Hepatic stellate cell (primary cell): ENCODE measurements at regions not wholly inside any gene's neighbourhood (a gene's known extent, or its start where the extent isn't known, plus 50 kb on each side); places are given as distances from the start of the nearest gene placed in this dataset.
A peak's percentile ranks its signal among the peaks of the same experiment; 100 is the strongest.

ENCODE experiments used
- DNase-seq: peaks from one replicate; pipeline ENCODE4 v3.0.0; 2011; ENCODE audit warnings: low spot score

DNA sequence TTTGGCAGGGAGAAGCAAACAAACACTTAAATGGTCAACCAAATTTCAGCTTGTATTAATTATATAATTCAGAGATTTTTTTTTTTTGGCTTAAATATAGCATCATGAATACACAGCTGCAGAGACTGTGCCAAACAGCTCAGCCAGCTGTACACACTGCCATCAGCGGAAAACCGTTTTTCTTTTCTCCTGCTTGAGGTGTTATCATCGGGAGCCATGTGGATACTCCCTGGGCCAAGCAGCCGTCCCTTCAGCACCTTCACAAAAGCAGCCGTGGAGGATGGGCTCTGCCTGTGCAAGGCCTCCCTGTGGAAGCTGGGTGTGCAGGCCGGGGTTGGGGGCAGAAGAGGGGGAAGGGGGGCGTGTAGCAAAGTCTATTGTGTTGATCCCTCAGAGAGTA, 85.0 kb downstream of the NUF2 start:
- no peak for DNase-seq

- DNase-seq = no peak
Measured at GRCh38 chr1:163408262-163408661, 86.5 kb downstream of the NUF2 start.

DNA sequence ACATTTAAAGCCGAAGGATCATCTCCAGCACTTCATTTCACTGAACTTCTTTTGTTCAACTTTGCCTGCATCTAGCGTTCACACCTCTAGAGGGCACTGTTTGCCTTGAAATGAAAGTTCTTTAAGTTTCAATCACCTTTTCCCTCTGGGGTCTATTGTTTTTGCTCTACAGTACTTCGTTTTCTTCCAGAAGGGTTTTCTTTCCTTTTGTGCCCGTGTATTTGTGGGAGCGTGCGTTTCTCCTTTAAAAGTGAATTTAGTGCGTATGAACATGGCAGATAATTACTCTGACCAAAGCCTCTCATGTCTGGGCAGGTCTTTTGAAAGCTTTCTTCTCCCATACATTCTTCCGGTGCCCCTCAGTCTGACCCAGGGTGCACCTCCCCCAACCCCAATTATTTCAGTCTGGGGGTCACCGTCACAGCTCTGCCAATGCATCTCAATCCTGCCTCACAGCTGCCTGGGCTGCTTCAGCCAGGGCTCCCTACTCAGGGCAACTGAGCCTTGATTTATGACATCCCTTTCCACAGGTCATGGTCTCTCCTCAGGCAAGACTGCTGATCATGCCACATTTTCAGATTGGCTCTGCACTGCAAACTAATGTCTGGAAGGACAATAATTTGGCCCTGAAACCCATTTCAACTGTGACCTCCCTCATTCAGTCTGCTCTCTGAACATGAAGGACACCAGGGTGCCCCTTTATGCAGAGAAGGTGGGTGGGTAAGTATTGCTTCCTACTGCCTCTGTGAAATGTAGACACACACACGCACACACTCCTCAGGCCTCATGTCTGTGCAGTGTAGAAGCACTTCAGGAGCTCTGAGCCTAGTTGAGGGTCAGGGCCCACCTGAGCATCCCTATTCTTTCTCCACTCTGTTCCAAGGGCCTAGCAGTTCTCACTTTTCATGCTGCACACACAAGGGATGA, 88.6 kb downstream of the NUF2 start:
- DNase-seq = peak; percentile 21

- no peak for DNase-seq
Measured at GRCh38 chr1:163412221-163412620, 90.5 kb downstream of the NUF2 start.

DNA sequence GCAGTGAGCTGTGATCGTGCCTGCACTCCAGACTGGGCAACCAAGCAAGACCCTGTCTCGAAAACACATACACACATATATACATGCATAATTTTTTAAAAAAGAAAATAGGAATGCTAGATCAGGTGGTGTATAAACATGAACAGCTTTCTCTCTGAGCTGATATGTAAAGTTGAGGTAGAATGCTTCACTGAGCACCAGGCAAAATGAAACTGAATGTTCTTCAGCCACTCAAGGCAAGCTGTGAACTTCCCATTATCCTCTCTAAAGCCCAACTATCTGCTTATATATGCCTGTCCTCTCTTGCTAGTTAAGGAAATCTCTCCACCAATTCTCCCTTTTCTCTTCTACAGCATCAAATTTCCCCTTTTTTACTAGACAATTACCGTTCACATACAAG, 93.0 kb downstream of the NUF2 start:
- no peak for DNase-seq

- DNase-seq = no peak
Measured at GRCh38 chr1:163421701-163422100, 99.9 kb downstream of the NUF2 start.

- no peak for DNase-seq
Measured at GRCh38 chr1:163422738-163423404, 101.1 kb downstream of the NUF2 start.

- DNase-seq = no peak
Measured at GRCh38 chr1:163426505-163427251, 104.9 kb downstream of the NUF2 start.

GRCh38 chr1:163427279-163427678, 105.5 kb downstream of the NUF2 start:
- no peak for DNase-seq

GRCh38 chr1:163436140-163436812, 114.5 kb downstream of the NUF2 start:
- DNase-seq = no peak

GRCh38 chr1:163439471-163439870, 117.7 kb downstream of the NUF2 start:
- no peak for DNase-seq

GRCh38 chr1:163440090-163440489, 118.3 kb downstream of the NUF2 start:
- DNase-seq = no peak

DNA sequence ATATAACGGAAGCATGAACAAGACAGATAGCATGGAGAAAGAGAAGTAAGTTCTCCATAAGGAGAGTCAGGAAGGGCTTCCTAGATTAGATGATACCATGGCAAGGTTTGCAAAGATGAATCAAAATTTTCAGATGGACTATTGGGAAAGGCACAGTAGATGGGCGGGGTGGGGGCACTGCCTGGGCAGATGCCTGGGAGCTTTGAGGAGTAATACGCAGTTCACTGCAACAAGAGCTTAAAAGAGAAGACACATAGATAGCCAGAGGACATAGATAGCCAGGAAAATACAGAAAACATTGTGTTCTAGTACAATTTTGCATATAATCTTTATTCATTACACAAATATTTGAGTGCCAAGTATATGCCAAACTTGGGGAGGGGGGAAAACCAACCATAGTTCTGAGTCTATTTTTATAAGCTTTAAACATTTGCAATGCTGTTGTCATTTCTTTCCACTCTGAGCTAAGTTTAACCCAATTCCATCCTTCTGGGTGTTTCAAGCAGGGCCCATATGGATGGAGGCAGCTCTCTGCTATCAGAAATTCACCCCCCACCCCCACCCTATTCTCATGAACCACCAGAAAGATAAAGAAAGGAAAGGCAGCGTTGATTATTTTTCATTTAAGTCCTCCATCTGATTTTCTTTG, 120.6 kb downstream of the NUF2 start:
- no peak for DNase-seq

- DNase-seq = no peak
Measured at GRCh38 chr1:163442895-163443294, 121.1 kb downstream of the NUF2 start.

DNA sequence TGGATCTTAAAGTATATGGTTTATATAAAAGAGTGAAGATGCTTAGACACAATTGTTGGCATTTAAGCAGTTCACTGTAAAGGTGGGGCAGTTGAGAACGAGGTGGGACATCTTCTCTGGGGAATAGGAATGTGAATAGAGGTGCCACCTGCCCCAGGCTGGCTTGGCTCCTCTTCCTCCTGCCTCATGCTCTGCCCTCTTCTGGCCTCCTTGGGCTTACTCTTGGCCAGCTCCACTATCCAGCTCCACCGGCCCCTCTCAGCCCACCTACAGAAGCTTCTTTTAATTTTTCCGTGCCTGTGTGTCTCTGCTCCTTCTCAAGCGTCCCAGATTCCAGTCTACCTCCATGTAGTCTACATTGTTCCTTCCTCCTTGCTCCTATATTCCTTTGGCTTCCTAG, 122.1 kb downstream of the NUF2 start:
- DNase-seq = no peak

DNA sequence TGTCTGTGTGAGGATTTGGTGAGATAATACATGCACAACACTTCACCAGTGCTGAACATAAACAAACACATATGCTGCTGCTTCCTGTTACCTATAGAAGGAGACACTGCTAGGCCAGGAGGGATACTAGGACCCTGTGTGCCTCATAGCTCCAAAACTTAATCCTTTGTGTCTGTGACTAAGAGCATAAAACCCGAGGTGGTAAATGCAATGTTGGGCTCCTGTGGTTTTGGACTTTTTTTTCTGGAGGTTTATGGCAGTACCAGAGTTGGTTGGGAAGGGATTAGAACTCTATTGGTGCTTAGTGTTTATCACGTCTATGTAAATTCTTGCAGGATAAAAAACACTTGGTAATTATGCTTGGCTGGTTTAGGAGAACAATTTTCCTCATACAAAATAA, 122.9 kb downstream of the NUF2 start:
- DNase-seq = no peak

GRCh38 chr1:163450986-163451385, 129.2 kb downstream of the NUF2 start:
- no peak for DNase-seq

GRCh38 chr1:163459539-163459938, 137.8 kb downstream of the NUF2 start:
- DNase-seq = no peak

- DNase-seq = no peak
Measured at GRCh38 chr1:163467289-163467688, 145.5 kb downstream of the NUF2 start.

GRCh38 chr1:163471779-163472650, 150.3 kb downstream of the NUF2 start:
- no peak for DNase-seq
